HCT116 (cell line): ENCODE measurements at regions not wholly inside any gene's neighbourhood (a gene's known extent, or its start where the extent isn't known, plus 50 kb on each side); places are given as distances from the start of the nearest gene placed in this dataset.
"Not testable (repeated sequence)": the region's sequence is repeated elsewhere in the genome, so short reads cannot be mapped to it uniquely, and the experiment has no call there.

ENCODE experiments used
- CTCF ChIP-seq, 3 experiments: fragments of 200-600 bp in 1 of 3; sonication (generic) in 1 of 3; IDR thresholded peaks in 2 of 3; conservative IDR thresholded peaks in 1 of 3; 2 replicates each; pipeline ENCODE4 v1.5.1; 2012 to 2017; ENCODE audit warnings: low read depth in 2 of 3, low read length in 2 of 3, antibody characterized with exemption in 1 of 3, borderline replicate concordance in 1 of 3, control low read depth in 1 of 3, mild to moderate bottlenecking in 1 of 3, mixed read lengths in 1 of 3, mixed run types in 1 of 3, moderate library complexity in 1 of 3; ENCODE audit not compliant: insufficient read depth in 1 of 3
- POLR2A ChIP-seq: IDR thresholded peaks from 2 replicates; pipeline ENCODE4 v1.7.0; 2011; ENCODE audit warnings: borderline replicate concordance; ENCODE audit not compliant: insufficient read depth, insufficient read length; ENCODE audit errors: extremely low read depth
- SRF ChIP-seq: IDR thresholded peaks from 2 replicates; pipeline ENCODE4 v1.6.1; 2012; ENCODE audit warnings: low read depth

GRCh38 chr17:45621087-45621486, 130.6 kb upstream of the PLEKHM1 start:
- not testable (repeated sequence) for TF ChIP-seq CTCF (IDR thresholded peaks at IDR 0.05 in 2 of 3, conservative IDR thresholded peaks at IDR 0.05 in 1 of 3; ENCODE audit: borderline replicate concordance in 1 of 3, insufficient read depth in 1 of 3, low read depth in 2 of 3, low read length in 2 of 3); POLR2A; SRF
